GM10266 (cell line): ENCODE measurements at regions not wholly inside any gene's neighbourhood (a gene's known extent, or its start where the extent isn't known, plus 50 kb on each side); places are given as distances from the start of the nearest gene placed in this dataset.

Experiments
- DNase-seq: peaks from one replicate; pipeline ENCODE4 v3.0.0; 2012; ENCODE audit errors: extremely low spot score
- CTCF ChIP-seq: IDR thresholded peaks from 2 replicates; pipeline ENCODE4 v1.5.1; 2012; ENCODE audit warnings: mild to moderate bottlenecking, low read depth; ENCODE audit not compliant: control insufficient read depth, insufficient read depth; ENCODE audit errors: missing control alignments

GRCh38 chr5:103347716-103348423, 89.3 kb downstream of the MACIR start:
- TF ChIP-seq CTCF, result no peak
- DNase-seq, result no peak

- no peak for TF ChIP-seq CTCF
- no peak for DNase-seq
Observed at GRCh38 chr5:103346162-103346748, 87.7 kb downstream of the MACIR start.

- no peak for DNase-seq
- no peak for TF ChIP-seq CTCF
Observed at GRCh38 chr5:103345461-103345860, 86.9 kb downstream of the MACIR start.

- DNase-seq, result peak; percentile 62
- no peak for TF ChIP-seq CTCF
Observed at GRCh38 chr5:103340717-103341388, 82.3 kb downstream of the MACIR start.

- no peak for TF ChIP-seq CTCF
- DNase-seq, result no peak
Observed at GRCh38 chr5:103340132-103340531, 81.6 kb downstream of the MACIR start.

- DNase-seq, result no peak
- no peak for TF ChIP-seq CTCF
Observed at GRCh38 chr5:103336941-103337340, 78.4 kb downstream of the MACIR start.

GRCh38 chr5:103333376-103333775, 74.8 kb downstream of the MACIR start:
- no peak for DNase-seq
- no peak for TF ChIP-seq CTCF
